ENCODE measurements at regions not wholly inside any gene's neighbourhood (a gene's known extent, or its start where the extent isn't known, plus 50 kb on each side); places are given as distances from the start of the nearest gene placed in this dataset.
"Not testable (repeated sequence)": the region's sequence is repeated elsewhere in the genome, so short reads cannot be mapped to it uniquely, and the experiment has no call there.

GRCh38 chr3:154842536-154842935 lies 237.6 kb upstream of the MME start:
- no peaks in the 10 kb centered on the region for H3K36me3 ChIP-seq
- no peak overlapping the region for H3K4me3 ChIP-seq
- no peaks in the 10 kb centered on the region for H3K4me1 ChIP-seq
- H3K27ac ChIP-seq = no peak overlapping the region
- no peaks in the 10 kb centered on the region for H3K9me3 ChIP-seq
- no peak for TF ChIP-seq POLR2A (IDR thresholded peaks at IDR 0.05)
- TF ChIP-seq POLR2AphosphoS5 (IDR thresholded peaks at IDR 0.05) = no peak
- no peak for TF ChIP-seq EP300 (IDR thresholded peaks at IDR 0.05)
- no peak for TF ChIP-seq CTCF (IDR thresholded peaks at IDR 0.05)
- H3K27me3 ChIP-seq = no peaks in the 10 kb centered on the region
- no peak for ATAC-seq (ENCODE audit: low FRiP score in 2 of 2)
- WGBS, 2 donors = 87 to 94% methylated on average over 2 of the region's 2 CpGs
- DNase-seq = no peak

GRCh38 chr3:154835639-154836038 lies 244.5 kb upstream of the MME start:
- no peak overlapping the region for H3K27ac ChIP-seq
- no peaks in the 10 kb centered on the region for H3K27me3 ChIP-seq
- no peak overlapping the region for H3K4me3 ChIP-seq
- no peaks in the 10 kb centered on the region for H3K9me3 ChIP-seq
- no peak for DNase-seq
- H3K36me3 ChIP-seq = no peaks in the 10 kb centered on the region
- 75 to 79% methylated on average over 3 of the region's 3 CpGs for WGBS, 2 donors
- H3K4me1 ChIP-seq = no peaks in the 10 kb centered on the region
- TF ChIP-seq POLR2A (IDR thresholded peaks at IDR 0.05) (no peak), CTCF (IDR thresholded peaks at IDR 0.05) (no peak), EP300 (IDR thresholded peaks at IDR 0.05) (no peak), POLR2AphosphoS5 (IDR thresholded peaks at IDR 0.05) (no peak)
- ATAC-seq (ENCODE audit: low FRiP score in 2 of 2) = no peak

- ATAC-seq (ENCODE audit: low FRiP score in 2 of 2); H3K4me1 ChIP-seq; DNase-seq; H3K27me3 ChIP-seq; H3K4me3 ChIP-seq; H3K9me3 ChIP-seq; H3K27ac ChIP-seq; H3K36me3 ChIP-seq: not testable (repeated sequence)
- WGBS, 2 donors = 87 to 91% methylated on average over 12 of the region's 12 CpGs
Observed at GRCh38 chr3:154834831-154835230, 245.3 kb upstream of the MME start.

- TF ChIP-seq CTCF (IDR thresholded peaks at IDR 0.05) = no peak
- no peak for TF ChIP-seq EP300 (IDR thresholded peaks at IDR 0.05)
- TF ChIP-seq POLR2AphosphoS5 (IDR thresholded peaks at IDR 0.05) = no peak
- TF ChIP-seq POLR2A (IDR thresholded peaks at IDR 0.05) = no peak
- 58 to 65% methylated on average over 2 of the region's 2 CpGs for WGBS, 2 donors
- no peaks in the 10 kb centered on the region for H3K9me3 ChIP-seq
- H3K27ac ChIP-seq = no peak overlapping the region
- H3K4me3 ChIP-seq = no peak overlapping the region
- no peak for DNase-seq
- no peaks in the 10 kb centered on the region for H3K4me1 ChIP-seq
- H3K27me3 ChIP-seq = no peaks in the 10 kb centered on the region
- H3K36me3 ChIP-seq = no peaks in the 10 kb centered on the region
- ATAC-seq (ENCODE audit: low FRiP score in 2 of 2) = no peak
Observed at GRCh38 chr3:154829929-154830328, 250.2 kb upstream of the MME start.

GRCh38 chr3:154819491-154819890 lies 260.6 kb upstream of the MME start:
- no peak for DNase-seq
- H3K27me3 ChIP-seq = no peaks in the 10 kb centered on the region
- no peak overlapping the region for H3K27ac ChIP-seq
- no peaks in the 10 kb centered on the region for H3K36me3 ChIP-seq
- no peak overlapping the region for H3K4me3 ChIP-seq
- WGBS, 2 donors = 84 to 89% methylated on average over 3 of the region's 3 CpGs
- no peak for TF ChIP-seq POLR2AphosphoS5 (IDR thresholded peaks at IDR 0.05)
- no peak for TF ChIP-seq EP300 (IDR thresholded peaks at IDR 0.05)
- no peak for TF ChIP-seq POLR2A (IDR thresholded peaks at IDR 0.05)
- H3K9me3 ChIP-seq = peaks cover 0 to 12% (median 3%) of the 10 kb centered on the region in 4 donors
- H3K4me1 ChIP-seq = no peaks in the 10 kb centered on the region
- ATAC-seq (ENCODE audit: low FRiP score in 2 of 2) = no peak

- Histone ChIP-seq H3K36me3 (no peaks in the 10 kb centered on the region), H3K27ac (no peak overlapping the region), H3K4me1 (no peaks in the 10 kb centered on the region), H3K9me3 (peaks cover 0 to 12% (median 3%) of the 10 kb centered on the region in 4 donors), H3K27me3 (no peaks in the 10 kb centered on the region), H3K4me3 (no peak overlapping the region)
- no peak for TF ChIP-seq POLR2AphosphoS5 (IDR thresholded peaks at IDR 0.05)
- TF ChIP-seq EP300 (IDR thresholded peaks at IDR 0.05) = no peak
- TF ChIP-seq POLR2A (IDR thresholded peaks at IDR 0.05) = no peak
- TF ChIP-seq CTCF (IDR thresholded peaks at IDR 0.05) = no peak
- no peak for DNase-seq
- ATAC-seq (ENCODE audit: low FRiP score in 2 of 2) = no peak
- 46 to 65% methylated on average over 2 of the region's 2 CpGs for WGBS, 2 donors
Observed at GRCh38 chr3:154818676-154819255, 261.4 kb upstream of the MME start.

- WGBS, 2 donors = 82 to 86% methylated on average over 5 of the region's 5 CpGs
- DNase-seq; H3K4me3 ChIP-seq; H3K36me3 ChIP-seq; H3K4me1 ChIP-seq; H3K27me3 ChIP-seq; H3K9me3 ChIP-seq; H3K27ac ChIP-seq; ATAC-seq (ENCODE audit: low FRiP score in 2 of 2): not testable (repeated sequence)
Observed at GRCh38 chr3:154810017-154810416, 270.1 kb upstream of the MME start.

Measured in upper lobe of left lung (tissue), 6 donors.